ENCODE measurements at regions not wholly inside any gene's neighbourhood (a gene's known extent, or its start where the extent isn't known, plus 50 kb on each side); places are given as distances from the start of the nearest gene placed in this dataset.
"Not testable (repeated sequence)": the region's sequence is repeated elsewhere in the genome, so short reads cannot be mapped to it uniquely, and the experiment has no call there.

- Mint-ChIP-seq H3K9me3 (ENCODE audit: low read depth) (no peaks in the 10 kb centered on the region), H3K36me3 (no peaks in the 10 kb centered on the region), H3K27ac (no peak overlapping the region), H3K4me1 (no peaks in the 10 kb centered on the region), H3K4me3 (no peak overlapping the region), H3K27me3 (no peaks in the 10 kb centered on the region)
- CTCF ChIA-PET, result no interaction called here
- ATAC-seq (no peak), DNase-seq (no peak)
These were observed 651.1 kb downstream of the TDRD15 start for GRCh38 chr2:21774691-21775368.

- no peaks in the 10 kb centered on the region for H3K36me3 Mint-ChIP-seq
- ATAC-seq, result no peak
- no peak overlapping the region for H3K27ac Mint-ChIP-seq
- no peak for DNase-seq
- no peaks in the 10 kb centered on the region for H3K27me3 Mint-ChIP-seq
- H3K9me3 Mint-ChIP-seq (ENCODE audit: low read depth), result no peaks in the 10 kb centered on the region
- H3K4me3 Mint-ChIP-seq, result no peak overlapping the region
- CTCF ChIA-PET, result no interaction called here
- H3K4me1 Mint-ChIP-seq, result no peaks in the 10 kb centered on the region
These were observed 656.0 kb downstream of the TDRD15 start for GRCh38 chr2:21779786-21780185.

- Mint-ChIP-seq H3K4me3 (no peak overlapping the region), H3K4me1 (no peaks in the 10 kb centered on the region), H3K27ac (no peak overlapping the region), H3K36me3 (no peaks in the 10 kb centered on the region), H3K9me3 (ENCODE audit: low read depth) (no peaks in the 10 kb centered on the region), H3K27me3 (no peaks in the 10 kb centered on the region)
- DNase-seq (no peak), ATAC-seq (no peak)
- CTCF ChIA-PET, result no interaction called here
These were observed 658.2 kb downstream of the TDRD15 start for GRCh38 chr2:21781962-21782361.

- Mint-ChIP-seq H3K4me3 (no peak overlapping the region), H3K9me3 (ENCODE audit: low read depth) (no peaks in the 10 kb centered on the region), H3K27ac (no peak overlapping the region), H3K27me3 (no peaks in the 10 kb centered on the region), H3K36me3 (no peaks in the 10 kb centered on the region), H3K4me1 (no peaks in the 10 kb centered on the region)
- CTCF ChIA-PET, result no interaction called here
- DNase-seq (no peak), ATAC-seq (no peak)
These were observed 659.1 kb downstream of the TDRD15 start for GRCh38 chr2:21782866-21783265.

GRCh38 chr2:21787941-21788340 is 664.2 kb downstream of the TDRD15 start:
- no peak for DNase-seq
- H3K4me1 Mint-ChIP-seq, result no peaks in the 10 kb centered on the region
- peaks cover 8% of the 10 kb centered on the region for H3K9me3 Mint-ChIP-seq (ENCODE audit: low read depth)
- CTCF ChIA-PET, result no interaction called here
- H3K36me3 Mint-ChIP-seq, result no peaks in the 10 kb centered on the region
- H3K27me3 Mint-ChIP-seq, result no peaks in the 10 kb centered on the region
- no peak overlapping the region for H3K27ac Mint-ChIP-seq
- H3K4me3 Mint-ChIP-seq, result no peak overlapping the region
- ATAC-seq, result no peak

GRCh38 chr2:21790311-21790710 is 666.5 kb downstream of the TDRD15 start:
- DNase-seq; CTCF ChIA-PET; H3K27me3 Mint-ChIP-seq; H3K27ac Mint-ChIP-seq; H3K36me3 Mint-ChIP-seq; H3K4me3 Mint-ChIP-seq; H3K9me3 Mint-ChIP-seq (ENCODE audit: low read depth); H3K4me1 Mint-ChIP-seq; ATAC-seq: not testable (repeated sequence)

GRCh38 chr2:21792571-21792970 is 668.8 kb downstream of the TDRD15 start:
- H3K36me3 Mint-ChIP-seq, result no peaks in the 10 kb centered on the region
- no peaks in the 10 kb centered on the region for H3K27me3 Mint-ChIP-seq
- no peak overlapping the region for H3K4me3 Mint-ChIP-seq
- H3K27ac Mint-ChIP-seq, result no peak overlapping the region
- H3K9me3 Mint-ChIP-seq (ENCODE audit: low read depth), result peaks cover 8% of the 10 kb centered on the region
- no peak for ATAC-seq
- DNase-seq, result no peak
- CTCF ChIA-PET, result no interaction called here
- no peaks in the 10 kb centered on the region for H3K4me1 Mint-ChIP-seq

- no peak for DNase-seq
- CTCF ChIA-PET, result no interaction called here
- no peak for ATAC-seq
- H3K36me3 Mint-ChIP-seq, result no peaks in the 10 kb centered on the region
- no peak overlapping the region for H3K27ac Mint-ChIP-seq
- no peaks in the 10 kb centered on the region for H3K4me1 Mint-ChIP-seq
- H3K27me3 Mint-ChIP-seq, result no peaks in the 10 kb centered on the region
- no peak overlapping the region for H3K4me3 Mint-ChIP-seq
- peaks cover 8% of the 10 kb centered on the region for H3K9me3 Mint-ChIP-seq (ENCODE audit: low read depth)
These were observed 669.7 kb downstream of the TDRD15 start for GRCh38 chr2:21793461-21793860.

GRCh38 chr2:21794611-21795010 is 670.8 kb downstream of the TDRD15 start:
- Mint-ChIP-seq H3K9me3 (ENCODE audit: low read depth) (peaks cover 8% of the 10 kb centered on the region), H3K27ac (no peak overlapping the region), H3K36me3 (no peaks in the 10 kb centered on the region), H3K4me1 (no peaks in the 10 kb centered on the region), H3K27me3 (no peaks in the 10 kb centered on the region), H3K4me3 (no peak overlapping the region)
- CTCF ChIA-PET, result no interaction called here
- no peak for DNase-seq
- ATAC-seq, result no peak

GRCh38 chr2:21800356-21800755 is 676.6 kb downstream of the TDRD15 start:
- ATAC-seq, result no peak
- H3K36me3 Mint-ChIP-seq, result no peaks in the 10 kb centered on the region
- CTCF ChIA-PET, result no interaction called here
- H3K4me3 Mint-ChIP-seq, result no peak overlapping the region
- no peak for DNase-seq
- no peaks in the 10 kb centered on the region for H3K4me1 Mint-ChIP-seq
- H3K27me3 Mint-ChIP-seq, result no peaks in the 10 kb centered on the region
- peaks cover 14% of the 10 kb centered on the region for H3K9me3 Mint-ChIP-seq (ENCODE audit: low read depth)
- no peak overlapping the region for H3K27ac Mint-ChIP-seq

GRCh38 chr2:21803550-21803949 is 679.8 kb downstream of the TDRD15 start:
- H3K27me3 Mint-ChIP-seq, result no peaks in the 10 kb centered on the region
- ATAC-seq (no peak), DNase-seq (no peak)
- H3K9me3 Mint-ChIP-seq (ENCODE audit: low read depth), result peaks cover 14% of the 10 kb centered on the region
- H3K27ac Mint-ChIP-seq, result no peak overlapping the region
- H3K4me3 Mint-ChIP-seq, result no peak overlapping the region
- H3K36me3 Mint-ChIP-seq, result no peaks in the 10 kb centered on the region
- H3K4me1 Mint-ChIP-seq, result no peaks in the 10 kb centered on the region
- CTCF ChIA-PET, result no interaction called here

- Mint-ChIP-seq H3K27me3 (no peaks in the 10 kb centered on the region), H3K9me3 (ENCODE audit: low read depth) (peaks cover 14% of the 10 kb centered on the region), H3K4me1 (no peaks in the 10 kb centered on the region), H3K36me3 (no peaks in the 10 kb centered on the region), H3K27ac (no peak overlapping the region), H3K4me3 (no peak overlapping the region)
- ATAC-seq, result no peak
- CTCF ChIA-PET, result no interaction called here
- DNase-seq, result no peak
These were observed 680.4 kb downstream of the TDRD15 start for GRCh38 chr2:21804151-21804550.

GRCh38 chr2:21811541-21811940 is 687.8 kb downstream of the TDRD15 start:
- CTCF ChIA-PET, result no interaction called here

GRCh38 chr2:21812766-21813165 is 689.0 kb downstream of the TDRD15 start:
- no peaks in the 10 kb centered on the region for H3K27me3 Mint-ChIP-seq
- H3K36me3 Mint-ChIP-seq, result no peaks in the 10 kb centered on the region
- H3K9me3 Mint-ChIP-seq (ENCODE audit: low read depth), result peaks cover 6% of the 10 kb centered on the region
- ATAC-seq (no peak), DNase-seq (no peak)
- H3K27ac Mint-ChIP-seq, result no peak overlapping the region
- no peaks in the 10 kb centered on the region for H3K4me1 Mint-ChIP-seq
- H3K4me3 Mint-ChIP-seq, result no peak overlapping the region
- CTCF ChIA-PET, result no interaction called here

More at GRCh38 chr2:21811541-21811940, 687.8 kb downstream of the TDRD15 start:
- H3K27me3 Mint-ChIP-seq, result no peaks in the 10 kb centered on the region
- H3K4me3 Mint-ChIP-seq, result no peak overlapping the region
- H3K36me3 Mint-ChIP-seq, result no peaks in the 10 kb centered on the region
- no peak for ATAC-seq
- peaks cover 3% of the 10 kb centered on the region for H3K9me3 Mint-ChIP-seq (ENCODE audit: low read depth)
- no peaks in the 10 kb centered on the region for H3K4me1 Mint-ChIP-seq
- H3K27ac Mint-ChIP-seq, result no peak overlapping the region
- no peak for DNase-seq

- Mint-ChIP-seq H3K27ac (no peak overlapping the region), H3K4me1 (no peaks in the 10 kb centered on the region), H3K9me3 (ENCODE audit: low read depth) (peaks cover 8% of the 10 kb centered on the region), H3K27me3 (no peaks in the 10 kb centered on the region), H3K36me3 (no peaks in the 10 kb centered on the region), H3K4me3 (no peak overlapping the region)
- CTCF ChIA-PET, result no interaction called here
- DNase-seq, result no peak
- no peak for ATAC-seq
These were observed 690.9 kb downstream of the TDRD15 start for GRCh38 chr2:21814588-21815149.

Measured in activated CD8-positive, alpha-beta memory T cell treated with anti-CD3 and anti-CD28 coated beads, Interleukin-2, amount 10 ng/mL, durations not matched to agents 7 days and 5 days (primary cell).